ELF-1 (cell line): ENCODE measurements at regions not wholly inside any gene's neighbourhood (a gene's known extent, or its start where the extent isn't known, plus 50 kb on each side); places are given as distances from the start of the nearest gene placed in this dataset.
A peak's percentile ranks its signal among the peaks of the same experiment; 100 is the strongest.
"Not testable (repeated sequence)": the region's sequence is repeated elsewhere in the genome, so short reads cannot be mapped to it uniquely, and the experiment has no call there.

Experiments used
- DNase-seq: peaks from one replicate; pipeline ENCODE4 v3.0.0-alpha.2; 2016; ENCODE audit warnings: low read depth, low spot score

DNA sequence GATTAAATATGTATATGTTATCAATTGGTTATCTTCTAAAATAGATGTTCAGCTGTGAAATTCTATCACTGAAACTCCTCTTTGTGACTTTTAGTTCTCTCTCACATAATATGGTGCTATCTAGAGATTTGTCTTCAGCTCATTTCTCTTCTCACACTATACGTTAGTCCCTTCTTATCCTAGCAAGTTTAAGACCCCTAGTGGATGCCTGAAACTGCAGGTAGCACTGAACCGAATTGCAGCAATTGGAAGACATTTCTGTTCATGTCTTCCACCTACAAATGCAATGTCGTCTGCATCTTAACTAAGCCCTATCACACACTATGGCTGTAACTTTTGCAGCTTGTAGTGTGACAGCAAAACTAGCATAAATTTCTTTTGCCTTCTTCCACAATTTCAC lies 442.7 kb upstream of the POM121L12 start:
- DNase-seq = no peak

DNA sequence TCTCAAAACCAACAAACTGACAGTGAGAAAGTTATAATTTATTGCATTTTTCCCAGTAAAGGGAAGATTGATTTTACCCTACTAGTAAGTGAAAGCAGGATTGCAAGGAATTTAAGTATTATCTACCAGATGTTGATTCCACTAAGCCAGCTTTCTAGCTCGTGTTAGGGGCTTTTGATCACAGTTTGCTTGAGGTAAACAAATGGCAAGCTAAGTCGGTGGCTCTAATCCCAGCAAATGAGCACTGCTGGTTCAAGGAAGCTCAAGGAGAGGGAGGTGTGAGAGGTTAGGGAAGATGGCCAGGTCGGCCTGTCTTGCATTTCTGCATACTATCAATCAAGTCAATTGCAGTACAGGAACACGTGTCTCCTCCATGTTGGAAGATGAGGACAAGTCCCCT lies 448.7 kb upstream of the POM121L12 start:
- DNase-seq = peak; percentile 55

GRCh38 chr7:52584041-52584440 lies 451.4 kb upstream of the POM121L12 start:
- no peak for DNase-seq

DNA sequence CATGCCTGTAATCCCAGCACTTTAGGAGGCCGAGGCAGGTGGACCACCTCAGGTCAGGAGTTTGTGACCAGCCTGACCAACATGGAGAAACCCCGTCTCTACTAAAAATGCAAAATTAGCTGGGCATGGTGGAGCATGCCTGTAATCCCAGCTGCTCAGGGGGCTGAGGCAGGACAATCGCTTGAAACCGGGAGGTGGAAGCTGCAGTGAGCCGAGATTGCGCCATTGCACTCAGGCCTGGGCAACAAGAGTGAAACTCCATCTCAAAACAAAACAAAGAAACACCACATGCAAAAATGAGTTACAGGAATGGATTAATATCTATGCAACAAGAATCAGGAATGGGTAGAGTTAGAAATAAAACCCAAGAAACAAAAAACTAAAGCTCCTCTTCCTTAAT lies 462.3 kb upstream of the POM121L12 start:
- not testable (repeated sequence) for DNase-seq

- DNase-seq = no peak
These were observed 464.4 kb upstream of the POM121L12 start for GRCh38 chr7:52571026-52571425.

GRCh38 chr7:52569151-52569550 lies 466.3 kb upstream of the POM121L12 start:
- no peak for DNase-seq

DNA sequence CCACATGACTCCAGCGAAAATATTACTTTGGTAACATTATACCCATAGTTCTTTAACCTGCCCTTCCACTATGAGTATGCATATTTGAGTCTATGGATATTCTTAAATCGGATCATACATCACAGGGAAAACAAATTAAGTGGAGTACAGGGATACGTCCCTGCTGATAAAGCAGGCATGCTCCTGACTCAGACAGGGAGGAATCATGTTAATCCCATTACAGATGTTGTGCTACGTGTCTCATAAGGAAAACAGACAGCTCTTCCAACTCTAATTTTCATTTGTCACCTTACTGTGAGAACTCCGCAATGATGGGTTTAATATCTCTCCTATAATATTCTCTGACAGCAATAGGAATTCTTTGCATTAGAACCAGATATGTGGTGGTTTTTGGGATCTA lies 469.5 kb upstream of the POM121L12 start:
- no peak for DNase-seq

GRCh38 chr7:52555805-52556204 lies 479.6 kb upstream of the POM121L12 start:
- no peak for DNase-seq

DNA sequence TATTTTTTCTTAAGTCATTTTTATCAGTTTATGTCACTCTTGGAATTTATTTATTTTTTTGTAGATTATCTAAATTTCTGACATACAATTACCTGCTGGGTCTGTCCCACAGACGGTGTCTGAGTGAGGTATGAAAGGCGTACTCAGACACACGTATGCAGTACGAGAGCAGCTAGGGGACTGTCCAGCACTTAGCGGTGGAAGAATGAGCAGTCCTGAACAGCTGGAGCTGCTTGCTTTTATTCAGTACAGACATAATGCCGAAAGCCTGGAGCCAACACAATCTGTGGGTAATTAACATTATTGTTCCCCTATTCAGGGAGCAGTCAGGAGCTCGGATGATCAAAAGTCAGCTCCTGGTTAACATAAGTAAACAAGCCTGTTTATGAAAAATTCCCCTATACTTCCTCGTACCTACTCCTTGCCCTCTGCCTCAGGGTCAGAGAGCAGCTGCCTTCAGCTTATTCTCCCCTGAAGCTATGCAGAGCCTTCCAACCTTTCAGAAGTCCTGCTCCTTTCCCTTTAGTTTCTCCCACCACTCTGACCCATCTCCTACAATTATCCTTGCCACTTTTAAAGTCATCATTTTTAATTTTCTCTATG lies 488.0 kb upstream of the POM121L12 start:
- DNase-seq = peak; percentile 20

GRCh38 chr7:52541198-52541765 lies 494.2 kb upstream of the POM121L12 start:
- DNase-seq = peak; percentile 24

DNA sequence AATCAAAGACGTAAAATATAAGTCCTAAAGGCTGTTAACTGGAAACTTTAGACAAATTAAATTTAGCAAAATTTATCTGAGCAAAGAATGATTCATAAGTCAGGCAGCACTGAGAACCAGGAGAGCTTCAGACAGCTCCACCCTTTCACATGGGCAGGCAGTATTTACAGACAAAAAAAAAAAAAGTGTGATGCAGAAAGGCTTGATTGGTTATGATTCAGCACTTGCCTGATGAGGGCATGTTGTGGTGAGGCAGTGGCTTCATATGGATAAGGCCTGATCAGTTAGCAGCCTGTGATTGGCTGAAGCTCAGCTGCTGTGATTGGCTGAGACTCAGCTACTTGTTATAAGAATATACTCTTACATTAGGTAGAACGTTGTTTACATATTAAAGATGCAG lies 495.4 kb upstream of the POM121L12 start:
- DNase-seq = no peak

- DNase-seq = no peak
These were observed 496.0 kb upstream of the POM121L12 start for GRCh38 chr7:52539414-52539813.

DNA sequence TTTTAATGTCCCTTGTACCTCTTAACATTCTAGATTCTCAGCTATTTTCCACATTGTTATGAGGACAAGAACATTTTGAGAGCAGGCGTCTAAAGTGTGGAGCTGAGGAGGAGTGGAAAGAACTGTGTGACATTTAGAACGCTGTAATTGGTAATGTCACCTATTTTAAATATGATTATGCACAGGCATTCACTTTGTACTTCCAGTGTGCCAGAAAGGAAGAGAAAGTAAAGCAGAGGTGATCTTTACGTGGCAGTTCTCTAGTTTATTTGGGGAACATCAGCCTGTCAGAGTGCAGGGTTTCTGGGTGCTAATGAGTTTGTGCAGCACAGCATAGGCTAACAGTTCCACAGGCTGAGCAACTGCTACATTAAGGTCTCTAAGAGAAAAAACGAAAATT lies 498.4 kb upstream of the POM121L12 start:
- DNase-seq = no peak

DNA sequence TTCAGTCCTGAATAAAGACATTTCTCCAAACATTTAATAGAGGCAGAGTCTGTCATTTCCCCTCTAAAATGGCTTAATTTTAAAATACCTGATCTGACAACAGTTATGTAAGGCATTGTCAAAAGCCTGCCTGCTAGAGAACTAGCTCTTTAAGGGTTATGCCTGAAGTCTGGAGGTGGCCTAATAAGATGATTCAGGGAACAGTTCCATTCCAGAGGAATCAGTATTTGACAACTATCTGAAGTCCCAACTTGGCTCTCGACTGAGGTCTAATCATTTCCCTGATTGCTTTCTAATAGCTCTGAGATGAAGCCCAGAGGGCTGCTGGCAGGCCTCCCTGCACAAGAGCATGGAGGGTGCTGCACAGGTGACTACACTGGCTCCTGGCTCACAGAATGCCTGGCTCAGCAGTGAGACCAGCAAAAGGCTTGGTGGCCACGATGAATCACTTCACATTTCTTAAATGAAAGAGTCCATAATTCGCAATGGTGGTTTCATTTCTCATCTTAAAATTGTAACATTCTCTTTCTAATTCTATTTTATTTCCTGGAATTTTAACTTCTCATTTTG lies 509.6 kb upstream of the POM121L12 start:
- DNase-seq = no peak

DNA sequence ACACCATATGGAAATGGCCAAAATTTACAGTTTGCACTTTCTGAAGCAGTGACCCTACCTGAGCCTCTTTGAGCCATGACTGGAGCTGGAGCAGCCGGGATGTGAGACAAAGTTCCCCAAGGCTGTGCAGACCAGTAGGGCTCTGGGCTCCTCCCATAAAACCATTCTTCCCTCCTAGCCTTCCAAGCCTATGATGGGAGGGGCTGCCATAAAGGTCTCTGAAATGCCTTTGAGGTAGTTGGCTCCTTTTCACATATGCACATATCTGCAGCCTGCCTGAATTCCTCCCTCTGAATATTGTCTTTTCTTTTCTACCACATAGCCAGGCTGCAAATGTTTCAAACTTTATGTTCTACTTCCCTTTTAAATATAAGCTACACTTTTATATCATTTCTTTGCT lies 516.6 kb upstream of the POM121L12 start:
- no peak for DNase-seq

DNA sequence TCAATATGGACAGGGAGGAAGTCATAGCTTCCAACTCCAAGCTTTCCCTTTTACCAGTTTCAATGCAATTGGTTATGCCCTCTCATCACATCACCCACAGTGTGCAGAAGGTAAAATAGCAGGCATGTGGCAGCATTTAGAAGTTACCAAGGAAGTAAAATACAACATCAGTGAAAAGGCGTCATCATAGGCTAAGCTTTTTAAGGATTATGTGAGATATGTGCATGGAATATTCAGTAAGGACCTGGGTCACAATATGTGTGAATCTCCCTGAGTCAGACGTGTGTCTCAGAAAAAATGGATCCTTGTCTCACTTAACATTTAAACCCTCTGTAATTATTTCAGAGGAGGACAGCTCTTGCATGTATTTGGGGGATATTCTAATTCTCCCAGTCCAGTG lies 522.8 kb upstream of the POM121L12 start:
- no peak for DNase-seq

DNA sequence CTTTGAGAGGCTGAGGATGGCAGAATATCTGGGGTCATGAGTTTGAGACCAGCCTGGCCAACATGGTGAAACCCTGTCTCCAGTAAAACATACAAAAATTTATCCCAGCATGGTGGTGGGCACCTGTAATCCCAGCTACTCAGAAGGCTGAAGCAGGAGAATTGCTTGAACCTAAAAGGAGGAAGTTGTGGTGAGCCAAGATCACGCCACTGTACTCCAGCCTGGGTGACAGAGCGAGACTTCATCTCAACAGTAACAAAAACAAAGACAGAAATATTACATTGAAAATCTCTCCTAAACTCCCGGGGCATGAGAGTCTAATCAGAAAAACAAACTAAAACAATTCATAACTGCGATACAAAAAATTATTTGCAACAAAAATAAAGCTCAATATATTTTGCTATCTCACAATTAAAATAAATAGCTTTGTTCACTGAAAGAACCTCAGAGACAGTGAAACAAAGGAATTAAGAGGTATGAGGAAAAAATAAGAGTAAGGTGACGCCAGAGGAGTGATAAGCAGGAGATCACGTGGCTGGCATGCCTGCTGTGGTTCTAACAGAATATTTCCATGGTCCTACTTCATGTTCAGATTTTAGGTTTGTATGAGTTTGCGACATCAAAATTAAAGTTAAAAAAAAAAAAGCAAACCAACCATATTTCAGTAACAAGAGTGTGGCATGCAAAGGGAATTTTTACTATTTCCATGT lies 527.7 kb upstream of the POM121L12 start:
- DNase-seq = no peak

GRCh38 chr7:52506325-52506724 lies 529.1 kb upstream of the POM121L12 start:
- DNase-seq = no peak

GRCh38 chr7:52504561-52504960 lies 530.9 kb upstream of the POM121L12 start:
- no peak for DNase-seq

DNA sequence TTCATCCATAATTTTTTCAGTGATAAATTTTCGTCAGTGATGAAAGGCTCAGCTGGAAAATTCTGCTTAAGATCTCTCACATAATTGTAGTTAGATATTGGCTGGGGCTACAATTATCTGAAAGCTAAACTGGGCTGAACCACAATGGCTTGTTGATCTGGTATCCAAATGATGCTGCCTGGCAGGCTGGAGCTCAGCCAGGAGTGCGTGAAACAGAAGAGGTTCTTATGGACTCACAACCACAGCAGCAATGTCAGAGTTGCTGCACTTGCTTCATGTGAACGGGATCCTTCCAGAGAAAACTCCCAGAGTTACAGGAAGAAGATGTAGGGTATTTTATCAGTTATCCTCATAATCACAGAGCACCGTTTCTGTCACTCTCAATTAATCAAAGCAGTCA lies 533.2 kb upstream of the POM121L12 start:
- DNase-seq = no peak

- DNase-seq = no peak
These were observed 533.7 kb upstream of the POM121L12 start for GRCh38 chr7:52501696-52502095.

- no peak for DNase-seq
These were observed 534.6 kb upstream of the POM121L12 start for GRCh38 chr7:52500841-52501240.

- DNase-seq = no peak
These were observed 537.1 kb upstream of the POM121L12 start for GRCh38 chr7:52498366-52498765.
